ENCODE measurements at regions not wholly inside any gene's neighbourhood (a gene's known extent, or its start where the extent isn't known, plus 50 kb on each side); places are given as distances from the start of the nearest gene placed in this dataset.

GRCh38 chr15:97502038-97502437 is 458.5 kb upstream of the ARRDC4 start:
- TF ChIP-seq ZSCAN30 (tag by site-specific recombination; IDR thresholded peaks at IDR 0.05) (no peak), MEIS1 (CRISPR knock-in tag; IDR thresholded peaks at IDR 0.05; ENCODE audit: borderline replicate concordance) (peak; percentile 60; the same call in 1 of the 2 replicates)

GRCh38 chr15:97504031-97504792 is 456.3 kb upstream of the ARRDC4 start:
- Histone ChIP-seq H3K4me3 (ENCODE audit: low read depth, low read length) (no peak overlapping the region), H3K27ac (ENCODE audit: extremely low read depth, low read depth, low read length) (peak overlapping the region; percentile 87), H3K9me3 (ENCODE audit: control insufficient read depth, insufficient read depth, low read depth, low read length) (no peaks in the 10 kb centered on the region), H3K36me3 (ENCODE audit: control insufficient read depth in 2 of 2, insufficient read depth in 1 of 2, low read length in 2 of 2) (no peaks in the 10 kb centered on the region), H3K4me1 (ENCODE audit: control insufficient read depth, insufficient read depth, low read length) (peaks cover 27% of the 10 kb centered on the region)
- ChIA-PET POLR2A (interaction anchor here (1.2 kb wide), 1 partner anchor 94 kb away, joined by 3 read pairs; no protein-coding TSS in a partner anchor), CTCF (no interaction called here)
- TF ChIP-seq ZNF146 (tag by site-specific recombination; IDR thresholded peaks at IDR 0.05) (no peak), FEZF1 (tag by site-specific recombination; IDR thresholded peaks at IDR 0.05) (peak; percentile 32; the same call in 1 of the 2 replicates), ZFP37 (tag by site-specific recombination; IDR thresholded peaks at IDR 0.05) (peak; percentile 77; the same call in 1 of the 2 replicates), ZNF184 (tag by site-specific recombination; IDR thresholded peaks at IDR 0.05) (no peak), HOXA7 (CRISPR knock-in tag; IDR thresholded peaks at IDR 0.05; ENCODE audit: borderline replicate concordance) (no peak), ZNF571 (tag by site-specific recombination; IDR thresholded peaks at IDR 0.05) (no peak), SALL2 (tag by site-specific recombination; IDR thresholded peaks at IDR 0.05; ENCODE audit: borderline replicate concordance) (no peak), ZNF624 (tag by site-specific recombination; IDR thresholded peaks at IDR 0.05) (no peak), GFI1B (tag by site-specific recombination; IDR thresholded peaks at IDR 0.05) (no peak), ZEB2 (tag by site-specific recombination; IDR thresholded peaks at IDR 0.05) (peak; percentile 62), PRDM2 (tag by site-specific recombination; IDR thresholded peaks at IDR 0.05; ENCODE audit: borderline replicate concordance) (no peak), ZNF416 (tag by site-specific recombination; IDR thresholded peaks at IDR 0.05) (no peak), ZNF639 (tag by site-specific recombination; IDR thresholded peaks at IDR 0.05) (no peak; the same call in 1 of the 2 replicates), ZNF488 (tag by site-specific recombination; IDR thresholded peaks at IDR 0.05) (no peak), SP3 (tag by site-specific recombination; IDR thresholded peaks at IDR 0.05) (0 out of 2 replicates have a peak, but pooled peaks have one; percentile 42), ZNF76 (tag by site-specific recombination; IDR thresholded peaks at IDR 0.05; ENCODE audit: borderline replicate concordance, low read depth) (no peak), ZNF140 (tag by site-specific recombination; IDR thresholded peaks at IDR 0.05) (no peak), ZNF169 (tag by site-specific recombination; IDR thresholded peaks at IDR 0.05) (no peak), GLIS1 (tag by site-specific recombination; IDR thresholded peaks at IDR 0.05) (no peak), ZNF664 (tag by site-specific recombination; IDR thresholded peaks at IDR 0.05) (no peak), ZNF112 (tag by site-specific recombination; IDR thresholded peaks at IDR 0.05) (no peak), ZBTB1 (tag by site-specific recombination; IDR thresholded peaks at IDR 0.05) (no peak)

More at GRCh38 chr15:97502038-97502437, 458.5 kb upstream of the ARRDC4 start:
- H3K36me3 ChIP-seq (ENCODE audit: control insufficient read depth in 2 of 2, insufficient read depth in 1 of 2, low read length in 2 of 2): no peaks in the 10 kb centered on the region
- no peaks in the 10 kb centered on the region for H3K9me3 ChIP-seq (ENCODE audit: control insufficient read depth, insufficient read depth, low read depth, low read length)
- H3K27ac ChIP-seq (ENCODE audit: extremely low read depth, low read depth, low read length): peak overlapping the region; percentile 20; the same call in 1 of the 2 replicates
- POLR2A ChIA-PET: no interaction called here
- CTCF ChIA-PET: interaction anchor here (0.7 to 1.1 kb wide), 3 partner anchors 8 to 95 kb away, joined by 3 read pairs; no protein-coding TSS in a partner anchor
- H3K4me3 ChIP-seq (ENCODE audit: low read depth, low read length): no peak overlapping the region
- H3K4me1 ChIP-seq (ENCODE audit: control insufficient read depth, insufficient read depth, low read length): peaks cover 31% of the 10 kb centered on the region

All from HEK293 (cell line).